Smooth muscle cell (in vitro differentiated cells): ENCODE measurements at regions not wholly inside any gene's neighbourhood (a gene's known extent, or its start where the extent isn't known, plus 50 kb on each side); places are given as distances from the start of the nearest gene placed in this dataset.

Experiments used
- DNase-seq: peaks from one replicate; lab custom pipeline; 2025; ENCODE audit not compliant: unreplicated experiment; lab: John Stamatoyannopoulos, UW
- H2AFZ ChIP-seq: fragments of 200-600 bp; sonication (generic); 2 replicates; pipeline ENCODE4 v1.6.0; 2016; ENCODE audit warnings: antibody characterized with exemption, low read depth, mild to moderate bottlenecking
- H3F3A ChIP-seq: fragments of 200-600 bp; sonication (generic); 2 replicates; pipeline ENCODE4 v1.6.0; 2017; ENCODE audit warnings: antibody characterized with exemption, low read depth
- H3K27ac ChIP-seq: fragments of 200-600 bp; sonication (generic); 2 replicates; pipeline ENCODE4 v1.5.1; 2016; ENCODE audit warnings: low read depth, mild to moderate bottlenecking
- H3K27me3 ChIP-seq: fragments of 200-600 bp; sonication (generic); 2 replicates; pipeline ENCODE4 v1.6.1; 2016; ENCODE audit warnings: low read depth, mild to moderate bottlenecking
- H3K36me3 ChIP-seq: fragments of 200-600 bp; sonication (generic); 2 replicates; pipeline ENCODE4 v1.5.1; 2016; ENCODE audit warnings: low read depth
- H3K4me1 ChIP-seq: fragments of 200-600 bp; sonication (generic); 2 replicates; pipeline ENCODE4 v1.5.1; 2016; ENCODE audit warnings: low read depth
- H3K4me2 ChIP-seq: fragments of 200-600 bp; sonication (generic); 2 replicates; pipeline ENCODE4 v1.6.0; 2016; ENCODE audit warnings: mild to moderate bottlenecking
- H3K4me3 ChIP-seq: fragments of 200-600 bp; sonication (generic); 2 replicates; pipeline ENCODE4 v1.5.1; 2016; ENCODE audit warnings: mild to moderate bottlenecking
- H3K79me2 ChIP-seq: fragments of 200-600 bp; sonication (generic); 2 replicates; pipeline ENCODE4 v1.6.0; 2016; ENCODE audit warnings: low read depth, mild to moderate bottlenecking
- H3K9ac ChIP-seq: fragments of 200-600 bp; sonication (generic); 2 replicates; pipeline ENCODE4 v1.6.0; 2016; ENCODE audit warnings: low read depth
- H3K9me3 ChIP-seq: fragments of 200-600 bp; sonication (generic); replicated peaks from 2 replicates; pipeline ENCODE4 v1.5.1; 2016; ENCODE audit warnings: low read depth
- H4K20me1 ChIP-seq: fragments of 200-600 bp; sonication (generic); 2 replicates; pipeline ENCODE4 v1.6.0; 2016; ENCODE audit warnings: low read depth
- WGBS: methylation state at CpG from one replicate; pipeline ENCODE4 v1.1.7; 2016; ENCODE audit warnings: low lambda C conversion rate; 5-methylcytosine and 5-hydroxymethylcytosine counted together
- TF ChIP-seq, protein P1 (sequence below): fragments of 200-600 bp; sonication (generic); IDR thresholded peaks from 2 replicates; pipeline ENCODE4 v1.5.1; 2017; ENCODE audit warnings: borderline replicate concordance, mild to moderate bottlenecking, antibody characterized with exemption; ENCODE audit not compliant: insufficient read depth, poor library complexity, severe bottlenecking

DNA sequence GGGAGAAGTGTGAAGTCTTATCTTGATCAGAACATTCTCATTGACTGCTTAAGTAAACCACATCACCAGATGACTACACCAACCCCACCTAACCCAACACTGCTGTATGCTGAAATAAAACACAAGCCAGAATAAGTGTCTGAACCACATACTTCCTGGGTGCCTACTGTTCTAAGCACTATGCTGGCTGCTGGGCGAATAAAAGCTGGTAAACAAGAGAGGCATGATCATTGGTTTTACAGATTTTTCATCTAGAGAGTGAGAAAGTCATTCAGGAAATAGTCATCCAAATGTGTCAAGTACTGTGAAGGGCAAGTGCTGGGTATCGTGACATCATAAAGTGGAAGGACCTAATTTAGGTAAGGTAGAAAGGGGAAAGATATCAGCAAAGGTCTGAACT is 199.0 kb upstream of the SOX9 start:
- WGBS, result 89% methylated on average over 2 of the region's 2 CpGs
- DNase-seq, result no peak
- no peak overlapping the region for H2AFZ ChIP-seq

DNA sequence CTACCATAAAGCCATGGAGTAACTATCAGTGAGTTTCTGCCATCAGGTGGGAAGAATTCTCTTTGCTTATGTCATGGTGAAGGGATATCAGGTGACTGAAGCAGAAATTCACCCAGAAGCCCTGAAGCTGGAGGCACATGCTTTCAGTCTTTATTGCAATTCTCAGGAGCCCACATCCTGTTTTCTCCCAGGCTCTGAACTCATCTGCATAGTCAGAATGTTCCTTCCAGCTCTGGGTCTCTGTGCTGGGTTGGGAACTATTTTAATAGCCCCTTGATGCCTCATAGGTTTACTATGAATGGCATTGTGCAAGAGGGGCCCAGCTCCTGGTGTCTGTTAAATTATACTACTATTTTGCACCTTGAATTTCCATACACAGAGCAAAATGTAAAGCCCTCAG is 198.4 kb upstream of the SOX9 start:
- Histone ChIP-seq H3F3A (no peaks in the 10 kb centered on the region), H3K79me2 (no peaks in the 10 kb centered on the region), H3K27me3 (no peaks in the 10 kb centered on the region), H3K4me1 (no peaks in the 10 kb centered on the region), H3K4me3 (no peak overlapping the region), H3K9ac (no peak overlapping the region), H4K20me1 (no peaks in the 10 kb centered on the region), H3K9me3 (no peaks in the 10 kb centered on the region), H2AFZ (no peak overlapping the region), H3K36me3 (no peaks in the 10 kb centered on the region), H3K4me2 (no peak overlapping the region), H3K27ac (no peak overlapping the region)
- TF ChIP-seq, protein P1, sequence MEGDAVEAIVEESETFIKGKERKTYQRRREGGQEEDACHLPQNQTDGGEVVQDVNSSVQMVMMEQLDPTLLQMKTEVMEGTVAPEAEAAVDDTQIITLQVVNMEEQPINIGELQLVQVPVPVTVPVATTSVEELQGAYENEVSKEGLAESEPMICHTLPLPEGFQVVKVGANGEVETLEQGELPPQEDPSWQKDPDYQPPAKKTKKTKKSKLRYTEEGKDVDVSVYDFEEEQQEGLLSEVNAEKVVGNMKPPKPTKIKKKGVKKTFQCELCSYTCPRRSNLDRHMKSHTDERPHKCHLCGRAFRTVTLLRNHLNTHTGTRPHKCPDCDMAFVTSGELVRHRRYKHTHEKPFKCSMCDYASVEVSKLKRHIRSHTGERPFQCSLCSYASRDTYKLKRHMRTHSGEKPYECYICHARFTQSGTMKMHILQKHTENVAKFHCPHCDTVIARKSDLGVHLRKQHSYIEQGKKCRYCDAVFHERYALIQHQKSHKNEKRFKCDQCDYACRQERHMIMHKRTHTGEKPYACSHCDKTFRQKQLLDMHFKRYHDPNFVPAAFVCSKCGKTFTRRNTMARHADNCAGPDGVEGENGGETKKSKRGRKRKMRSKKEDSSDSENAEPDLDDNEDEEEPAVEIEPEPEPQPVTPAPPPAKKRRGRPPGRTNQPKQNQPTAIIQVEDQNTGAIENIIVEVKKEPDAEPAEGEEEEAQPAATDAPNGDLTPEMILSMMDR, result no peak
- DNase-seq, result no peak

More for the DNA sequence above, 199.0 kb upstream of the SOX9 start:
- H3K4me2 ChIP-seq, result no peak overlapping the region
- no peaks in the 10 kb centered on the region for H3K36me3 ChIP-seq
- no peak overlapping the region for H3K9ac ChIP-seq
- no peak overlapping the region for H3K4me3 ChIP-seq
- no peaks in the 10 kb centered on the region for H3K9me3 ChIP-seq
- H3K27me3 ChIP-seq, result no peaks in the 10 kb centered on the region
- no peaks in the 10 kb centered on the region for H3F3A ChIP-seq
- TF ChIP-seq, protein P1, result no peak
- no peak overlapping the region for H3K27ac ChIP-seq
- no peaks in the 10 kb centered on the region for H4K20me1 ChIP-seq
- no peaks in the 10 kb centered on the region for H3K79me2 ChIP-seq
- H3K4me1 ChIP-seq, result no peaks in the 10 kb centered on the region

DNA sequence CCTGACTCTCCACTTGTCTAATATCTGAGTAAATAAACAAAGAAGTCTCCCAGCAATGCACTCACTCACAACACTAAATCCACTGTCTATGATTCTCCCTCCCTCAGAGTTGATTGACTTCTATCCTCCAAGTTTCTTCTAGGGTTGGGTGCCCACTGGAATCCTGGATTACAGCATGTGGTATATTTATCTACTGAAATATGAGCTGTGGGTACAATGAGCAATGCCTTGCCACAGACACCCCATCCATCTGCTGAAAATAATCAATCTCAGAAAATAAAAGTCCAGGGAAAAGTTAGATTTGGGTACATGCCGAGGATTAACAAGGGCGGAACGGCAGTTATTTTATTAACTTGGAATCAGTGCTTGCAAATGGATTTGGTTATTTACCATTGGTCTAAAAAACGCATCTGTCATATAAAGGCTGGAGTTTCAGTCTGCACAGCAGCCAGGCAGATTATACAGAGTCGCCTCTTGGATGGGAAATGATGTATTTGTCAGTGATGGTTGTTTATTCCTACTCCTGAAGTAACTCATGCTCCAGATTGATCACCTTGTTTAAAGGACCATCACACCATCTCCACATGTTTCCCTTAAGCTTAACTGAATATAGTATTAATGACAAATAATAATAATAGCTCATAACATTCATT is 193.9 kb upstream of the SOX9 start:
- Histone ChIP-seq H3K27ac (no peak overlapping the region), H3K36me3 (no peaks in the 10 kb centered on the region), H4K20me1 (no peaks in the 10 kb centered on the region), H3K4me2 (no peak overlapping the region), H2AFZ (no peak overlapping the region), H3K79me2 (no peaks in the 10 kb centered on the region), H3F3A (no peaks in the 10 kb centered on the region), H3K27me3 (no peaks in the 10 kb centered on the region), H3K4me1 (no peaks in the 10 kb centered on the region), H3K9me3 (no peaks in the 10 kb centered on the region), H3K9ac (no peak overlapping the region), H3K4me3 (no peak overlapping the region)
- 51% methylated on average over 5 of the region's 5 CpGs for WGBS
- TF ChIP-seq, protein P1, result no peak
- no peak for DNase-seq

DNA sequence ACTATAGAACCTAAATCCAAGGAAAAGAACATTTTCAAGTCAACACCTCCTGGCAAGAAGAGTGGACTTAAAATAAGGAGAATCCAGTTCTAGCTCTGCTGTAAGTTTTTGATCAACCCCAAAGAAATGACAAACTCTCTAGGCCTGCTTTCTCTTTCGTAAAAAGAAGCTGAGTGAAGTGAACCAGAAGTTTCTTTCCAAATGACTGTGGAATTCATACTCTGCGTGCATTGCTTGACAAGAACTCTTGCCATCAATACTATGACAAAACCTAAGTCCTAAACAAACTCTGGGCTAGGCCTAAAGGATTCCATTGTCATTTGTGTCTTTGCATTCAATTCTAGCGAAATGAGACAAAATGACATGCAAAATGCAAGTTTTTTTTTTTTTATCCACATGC is 187.5 kb upstream of the SOX9 start:
- Histone ChIP-seq H2AFZ (no peak overlapping the region), H3K36me3 (no peaks in the 10 kb centered on the region), H4K20me1 (no peaks in the 10 kb centered on the region), H3K4me1 (peaks cover 6% of the 10 kb centered on the region), H3K79me2 (no peaks in the 10 kb centered on the region), H3K9me3 (no peaks in the 10 kb centered on the region), H3K9ac (no peak overlapping the region), H3K27me3 (no peaks in the 10 kb centered on the region), H3K4me2 (no peak overlapping the region), H3K27ac (no peak overlapping the region), H3F3A (no peaks in the 10 kb centered on the region), H3K4me3 (no peak overlapping the region)
- 95% methylated on average over 3 of the region's 3 CpGs for WGBS
- TF ChIP-seq, protein P1, result no peak
- DNase-seq, result no peak
